Loucy (cell line): ENCODE measurements at regions not wholly inside any gene's neighbourhood (a gene's known extent, or its start where the extent isn't known, plus 50 kb on each side); places are given as distances from the start of the nearest gene placed in this dataset.

Experiments
- H2AFZ ChIP-seq: fragments of 200-600 bp; sonication (generic); 2 replicates; pipeline ENCODE4 v1.6.0; 2016; ENCODE audit warnings: antibody characterized with exemption, mild to moderate bottlenecking, low read length, moderate library complexity
- H3F3A ChIP-seq: fragments of 200-600 bp; 2 replicates; pipeline ENCODE4 v1.6.0; 2016; ENCODE audit warnings: antibody characterized with exemption, low read depth, mild to moderate bottlenecking
- H3K27me3 ChIP-seq: fragments of 200-600 bp; sonication (generic); 2 replicates; pipeline ENCODE4 v1.6.1; 2014; ENCODE audit warnings: low read length, mild to moderate bottlenecking; ENCODE audit not compliant: insufficient read depth, poor library complexity, severe bottlenecking
- H3K36me3 ChIP-seq: fragments of 200-600 bp; sonication (generic); 2 replicates; pipeline ENCODE4 v1.6.1; 2016; ENCODE audit warnings: low read length; ENCODE audit not compliant: insufficient read depth
- H3K4me1 ChIP-seq: fragments of 200-600 bp; sonication (generic); 2 replicates; pipeline ENCODE4 v1.5.1; 2014; ENCODE audit warnings: low read length, mild to moderate bottlenecking; ENCODE audit not compliant: insufficient read depth, poor library complexity, severe bottlenecking
- H3K4me2 ChIP-seq: fragments of 200-600 bp; sonication (generic); 2 replicates; pipeline ENCODE4 v1.6.0; 2014; ENCODE audit warnings: antibody characterized with exemption, low read length, low read depth, mild to moderate bottlenecking; ENCODE audit not compliant: poor library complexity, severe bottlenecking
- H3K4me3 ChIP-seq: fragments of 200-600 bp; sonication (generic); 2 replicates; pipeline ENCODE4 v1.5.1; 2014; ENCODE audit warnings: low read length, mild to moderate bottlenecking, mixed read lengths; ENCODE audit not compliant: poor library complexity, severe bottlenecking
- H3K79me2 ChIP-seq: fragments of 200-600 bp; sonication (generic); 2 replicates; pipeline ENCODE4 v1.6.1; 2014; ENCODE audit warnings: low read length; ENCODE audit not compliant: insufficient read depth
- H3K9ac ChIP-seq: fragments of 200-600 bp; sonication (generic); 2 replicates; pipeline ENCODE4 v1.6.0; 2014; ENCODE audit warnings: mild to moderate bottlenecking, low read depth, low read length, moderate library complexity; ENCODE audit not compliant: poor library complexity, severe bottlenecking
- H3K9me2 ChIP-seq: fragments of 200-600 bp; sonication (generic); replicated peaks from 2 replicates; pipeline ENCODE4 v1.6.1; 2016; ENCODE audit warnings: low read depth, low read length, mixed read lengths
- H3K9me3 ChIP-seq: fragments of 200-600 bp; sonication (generic); 2 replicates; pipeline ENCODE4 v1.6.1; 2014; ENCODE audit warnings: mild to moderate bottlenecking, antibody characterized with exemption, low read length, low read depth; ENCODE audit not compliant: insufficient read depth
- H4K20me1 ChIP-seq: fragments of 200-600 bp; sonication (generic); 2 replicates; pipeline ENCODE4 v1.6.0; 2014; ENCODE audit warnings: antibody characterized with exemption, low read length, mild to moderate bottlenecking; ENCODE audit not compliant: insufficient read depth, poor library complexity, severe bottlenecking
- CTCF ChIP-seq: fragments of 200-600 bp; sonication (generic); conservative IDR thresholded peaks from 2 replicates; pipeline ENCODE4 v1.5.1; 2014; ENCODE audit warnings: mild to moderate bottlenecking, antibody characterized with exemption, low read length
- EZH2phosphoT487 ChIP-seq: fragments of 200-600 bp; IDR thresholded peaks from 2 replicates; pipeline ENCODE4 v1.6.1; 2018; ENCODE audit warnings: antibody characterized with exemption, mild to moderate bottlenecking, moderate library complexity, borderline replicate concordance

GRCh38 chr15:62571072-62571471, 406.0 kb upstream of the C2CD4B start:
- Histone ChIP-seq H2AFZ (no peak overlapping the region), H3K9me3 (no peaks in the 10 kb centered on the region), H3K27me3 (no peaks in the 10 kb centered on the region), H3K4me3 (no peak overlapping the region), H3K4me2 (no peak overlapping the region), H3K79me2 (no peaks in the 10 kb centered on the region), H3K36me3 (no peaks in the 10 kb centered on the region), H3K4me1 (no peaks in the 10 kb centered on the region), H3K9ac (no peak overlapping the region), H3K9me2 (no peaks in the 10 kb centered on the region), H4K20me1 (no peaks in the 10 kb centered on the region), H3F3A (no peaks in the 10 kb centered on the region)
- TF ChIP-seq CTCF (no peak), EZH2phosphoT487 (no peak)

GRCh38 chr15:62572797-62573196, 407.7 kb upstream of the C2CD4B start:
- no peaks in the 10 kb centered on the region for H3K27me3 ChIP-seq
- no peaks in the 10 kb centered on the region for H3K4me1 ChIP-seq
- no peak overlapping the region for H3K4me3 ChIP-seq
- H3K36me3 ChIP-seq: no peaks in the 10 kb centered on the region
- H2AFZ ChIP-seq: no peak overlapping the region
- H3K9ac ChIP-seq: no peak overlapping the region
- no peaks in the 10 kb centered on the region for H3F3A ChIP-seq
- no peak for TF ChIP-seq CTCF
- no peak for TF ChIP-seq EZH2phosphoT487
- H3K9me3 ChIP-seq: no peaks in the 10 kb centered on the region
- no peaks in the 10 kb centered on the region for H3K9me2 ChIP-seq
- H3K79me2 ChIP-seq: no peaks in the 10 kb centered on the region
- H3K4me2 ChIP-seq: no peak overlapping the region
- no peaks in the 10 kb centered on the region for H4K20me1 ChIP-seq

- Histone ChIP-seq H3K4me1 (no peaks in the 10 kb centered on the region), H3K4me2 (no peak overlapping the region), H3K27me3 (no peaks in the 10 kb centered on the region), H3K9me3 (no peaks in the 10 kb centered on the region), H3K4me3 (no peak overlapping the region), H3K79me2 (no peaks in the 10 kb centered on the region), H4K20me1 (no peaks in the 10 kb centered on the region), H3K9me2 (no peaks in the 10 kb centered on the region), H3K9ac (no peak overlapping the region), H3F3A (no peaks in the 10 kb centered on the region), H2AFZ (no peak overlapping the region), H3K36me3 (no peaks in the 10 kb centered on the region)
- TF ChIP-seq CTCF: no peak
These were observed 408.8 kb upstream of the C2CD4B start for GRCh38 chr15:62573876-62574275.
